Neural crest cell (in vitro differentiated cells): ENCODE measurements at regions not wholly inside any gene's neighbourhood (a gene's known extent, or its start where the extent isn't known, plus 50 kb on each side); places are given as distances from the start of the nearest gene placed in this dataset.
"Not testable (repeated sequence)": the region's sequence is repeated elsewhere in the genome, so short reads cannot be mapped to it uniquely, and the experiment has no call there.

Experiments
- DNase-seq: peaks from one replicate; pipeline ENCODE4 v3.0.0; 2021; ENCODE audit warnings: low read depth, mixed read lengths, low spot score
- H3K27ac Mint-ChIP-seq: one replicate; pipeline ENCODE4 v1.8.0; 2021; ENCODE audit warnings: mild to moderate bottlenecking, mixed read lengths; ENCODE audit not compliant: unreplicated experiment
- H3K27me3 Mint-ChIP-seq: 2 replicates; pipeline ENCODE4 v1.8.0; 2021; ENCODE audit warnings: low read depth, mild to moderate bottlenecking, mixed read lengths
- H3K36me3 Mint-ChIP-seq: 2 replicates; pipeline ENCODE4 v1.8.0; 2021; ENCODE audit warnings: low read depth, mild to moderate bottlenecking, mixed read lengths
- H3K4me1 Mint-ChIP-seq: 2 replicates; pipeline ENCODE4 v1.8.0; 2021; ENCODE audit warnings: mixed read lengths
- H3K4me3 Mint-ChIP-seq: one replicate; pipeline ENCODE4 v1.8.0; 2021; ENCODE audit warnings: mild to moderate bottlenecking, mixed read lengths
- H3K9me3 Mint-ChIP-seq: 2 replicates; pipeline ENCODE4 v1.8.0; 2021; ENCODE audit warnings: mixed read lengths
- CTCF ChIP-seq: fragments of 200-600 bp; sonication (generic); conservative IDR thresholded peaks from 2 replicates; pipeline ENCODE4 v1.5.0; 2021; ENCODE audit warnings: antibody characterized with exemption, mild to moderate bottlenecking

GRCh38 chr2:8329660-8330622, 351.9 kb upstream of the ID2 start:
- no peak for DNase-seq
- no peak for TF ChIP-seq CTCF
- Mint-ChIP-seq H3K9me3 (no peaks in the 10 kb centered on the region), H3K36me3 (no peaks in the 10 kb centered on the region), H3K4me3 (no peak overlapping the region), H3K27ac (no peak overlapping the region), H3K4me1 (peaks cover 9% of the 10 kb centered on the region), H3K27me3 (no peaks in the 10 kb centered on the region)

- no peaks in the 10 kb centered on the region for H3K27me3 Mint-ChIP-seq
- peaks cover 9% of the 10 kb centered on the region for H3K4me1 Mint-ChIP-seq
- no peaks in the 10 kb centered on the region for H3K9me3 Mint-ChIP-seq
- no peak overlapping the region for H3K4me3 Mint-ChIP-seq
- no peak overlapping the region for H3K27ac Mint-ChIP-seq
- no peaks in the 10 kb centered on the region for H3K36me3 Mint-ChIP-seq
- no peak for TF ChIP-seq CTCF
- DNase-seq, result no peak
These were observed 350.8 kb upstream of the ID2 start for GRCh38 chr2:8331068-8331467.

- no peak for TF ChIP-seq CTCF
- Mint-ChIP-seq H3K4me1 (peaks cover 9% of the 10 kb centered on the region), H3K4me3 (no peak overlapping the region), H3K27ac (no peak overlapping the region), H3K27me3 (no peaks in the 10 kb centered on the region), H3K36me3 (no peaks in the 10 kb centered on the region), H3K9me3 (no peaks in the 10 kb centered on the region)
- DNase-seq, result no peak
These were observed 349.2 kb upstream of the ID2 start for GRCh38 chr2:8332646-8333045.

GRCh38 chr2:8333177-8333831, 348.6 kb upstream of the ID2 start:
- no peak for TF ChIP-seq CTCF
- Mint-ChIP-seq H3K27ac (no peak overlapping the region), H3K4me3 (no peak overlapping the region), H3K4me1 (peaks cover 9% of the 10 kb centered on the region), H3K36me3 (no peaks in the 10 kb centered on the region), H3K9me3 (no peaks in the 10 kb centered on the region), H3K27me3 (no peaks in the 10 kb centered on the region)
- DNase-seq, result no peak

- H3K4me1 Mint-ChIP-seq, result not testable (repeated sequence)
These were observed 348.0 kb upstream of the ID2 start for GRCh38 chr2:8333832-8334187.

GRCh38 chr2:8334866-8335325, 347.0 kb upstream of the ID2 start:
- no peak overlapping the region for H3K27ac Mint-ChIP-seq
- no peak for TF ChIP-seq CTCF
- H3K36me3 Mint-ChIP-seq, result no peaks in the 10 kb centered on the region
- DNase-seq, result no peak
- no peaks in the 10 kb centered on the region for H3K27me3 Mint-ChIP-seq
- no peak overlapping the region for H3K4me3 Mint-ChIP-seq
- peaks cover 9% of the 10 kb centered on the region for H3K4me1 Mint-ChIP-seq
- no peaks in the 10 kb centered on the region for H3K9me3 Mint-ChIP-seq

More at GRCh38 chr2:8333832-8334187, 348.0 kb upstream of the ID2 start:
- H3K27ac Mint-ChIP-seq, H3K4me3 Mint-ChIP-seq, H3K27me3 Mint-ChIP-seq, DNase-seq, H3K36me3 Mint-ChIP-seq, H3K9me3 Mint-ChIP-seq: not testable (repeated sequence)
